K562 (cell line): ENCODE measurements at regions not wholly inside any gene's neighbourhood (a gene's known extent, or its start where the extent isn't known, plus 50 kb on each side); places are given as distances from the start of the nearest gene placed in this dataset.

Source experiments
- ATAC-seq: fragments of 200-7000 bp; cut with Tn5 transposase; 3 replicates; pipeline ENCODE4 v1.9.1; 2020; ENCODE audit warnings: moderate library complexity
- BruUV-seq: library from RNA; stranded (reverse); fragments of 400-500 nt; replicated peaks from 2 replicates; lab custom pipeline; 2021; lab: Mats Ljungman, UMichigan
- CTCF ChIA-PET: fragments of 300-600 bp; formaldehyde crosslinking; extraction: SDS; loops from one replicate; lab custom pipeline; 2021; ENCODE audit warnings: low intra/inter-chr PET ratio; lab: Yijun Ruan, JAX
- POLR2A ChIA-PET: fragments of 300-600, 350-650 bp; sonication (Branson Sonifier 250); formaldehyde crosslinking; extraction: SDS; loops from one replicate; lab custom pipeline; 2021; ENCODE audit warnings: antibody characterized with exemption, inconsistent platforms; lab: Yijun Ruan, JAX
- DNase-seq, 4 experiments: peaks; one replicate each; pipeline versions ENCODE4 v3.0.0 to v3.0.0-alpha.2; 2011 to 2018; ENCODE audit warnings: low spot score in 3 of 4, mixed read lengths in 3 of 4; ENCODE audit errors: extremely low read depth in 1 of 4
- FAIRE-seq: peaks from 2 replicates; lab custom pipeline; 2011; peaks lifted over from hg19 to GRCh38; lab: Jason Lieb, UNC
- H2AFZ ChIP-seq: 2 replicates; pipeline ENCODE4 v1.6.0; 2011; ENCODE audit warnings: low read depth, low read length, control low read depth, inconsistent platforms
- H3K27ac ChIP-seq: fragments of 200-600 bp; 3 replicates; pipeline ENCODE4 v1.8.0; 2011; ENCODE audit warnings: low read depth, mild to moderate bottlenecking, control low read depth, inconsistent platforms, low read length, moderate library complexity, mixed read lengths; ENCODE audit errors: extremely low read depth
- H3K27me3 ChIP-seq, 2 experiments: fragments of 300-600 bp in 1 of 2; 2 replicates in 1 of 2; 3 replicates in 1 of 2; pipeline versions ENCODE4 v1.6.0 to v1.8.0; 2011; ENCODE audit warnings: inconsistent platforms in 2 of 2, low read length in 2 of 2, mild to moderate bottlenecking in 1 of 2, mixed read lengths in 1 of 2, moderate library complexity in 1 of 2; ENCODE audit not compliant: control insufficient read depth in 2 of 2, insufficient read depth in 2 of 2
- H3K36me3 ChIP-seq: fragments of 300-600 bp; 3 replicates; pipeline ENCODE4 v1.8.0; 2011; ENCODE audit warnings: mild to moderate bottlenecking, low read length, inconsistent platforms; ENCODE audit not compliant: control insufficient read depth, insufficient read depth
- H3K4me1 ChIP-seq, 2 experiments: fragments of 200-600 bp in 1 of 2; replicated peaks in 1 of 2; 2 replicates in 1 of 2; 3 replicates in 1 of 2; pipeline versions ENCODE4 v1.5.1 to v1.8.0; 2011; ENCODE audit warnings: inconsistent platforms in 2 of 2, low read length in 2 of 2, mild to moderate bottlenecking in 1 of 2, mixed read lengths in 1 of 2, moderate library complexity in 1 of 2; ENCODE audit not compliant: control insufficient read depth in 2 of 2, insufficient read depth in 2 of 2
- H3K4me2 ChIP-seq: 2 replicates; pipeline ENCODE4 v1.6.1; 2011; ENCODE audit warnings: low read length, control low read depth, inconsistent platforms, mixed read lengths; ENCODE audit not compliant: insufficient read depth
- H3K4me3 ChIP-seq: fragments of 200-600 bp; sonication (generic), shearing (Covaris generic); 2 replicates; pipeline ENCODE4 v1.5.1; 2016; ENCODE audit warnings: control low read depth, inconsistent platforms
- H3K79me2 ChIP-seq: fragments of 200-600 bp; 3 replicates; pipeline ENCODE4 v1.8.0; 2011; ENCODE audit warnings: low read length, inconsistent platforms; ENCODE audit not compliant: control insufficient read depth, insufficient read depth
- H3K9ac ChIP-seq, 2 experiments: 2 replicates each; pipeline versions ENCODE4 v1.6.0 to v1.6.1; 2011; ENCODE audit warnings: low read depth in 2 of 2, low read length in 2 of 2, control low read depth in 1 of 2, inconsistent platforms in 1 of 2, mild to moderate bottlenecking in 1 of 2, mixed read lengths in 1 of 2; ENCODE audit not compliant: insufficient read depth in 1 of 2
- H3K9me1 ChIP-seq: one replicate; pipeline ENCODE4 v1.6.0; 2011; ENCODE audit warnings: inconsistent platforms, mild to moderate bottlenecking, low read length, moderate library complexity; ENCODE audit not compliant: control insufficient read depth, insufficient read depth
- H3K9me3 ChIP-seq: replicated peaks from 2 replicates; pipeline ENCODE4 v1.5.1; 2011; ENCODE audit warnings: low read depth, low read length, inconsistent platforms; ENCODE audit not compliant: control insufficient read depth, insufficient read depth
- H4K20me1 ChIP-seq: replicated peaks from 2 replicates; pipeline ENCODE4 v1.6.1; 2011; ENCODE audit warnings: low read length, inconsistent platforms, mixed read lengths; ENCODE audit not compliant: control insufficient read depth, insufficient read depth
- BHLHE40 ChIP-seq: IDR thresholded peaks from 2 replicates; pipeline ENCODE4 v1.6.1; 2011; ENCODE audit warnings: low read length, improper control_type of control experiment
- CBX5 ChIP-seq: IDR thresholded peaks from 2 replicates; pipeline ENCODE4 v1.6.1; 2014; ENCODE audit warnings: low read depth, borderline replicate concordance
- CREB3L1 ChIP-seq: fragments of 450-650 bp; IDR thresholded peaks from 2 replicates; pipeline ENCODE4 v1.6.1; 2014; ENCODE audit warnings: low read depth, mild to moderate bottlenecking, moderate library complexity, borderline replicate concordance
- CSDE1 ChIP-seq, 2 experiments: fragments of 450-650 bp; IDR thresholded peaks; 2 replicates each; pipeline ENCODE4 v1.6.1; 2016; ENCODE audit warnings: mild to moderate bottlenecking in 1 of 2
- ETV5 ChIP-seq: sonication (generic); formaldehyde crosslinking; IDR thresholded peaks from 2 replicates; pipeline ENCODE4 v1.4.0; 2020; ENCODE audit warnings: low read depth, mild to moderate bottlenecking, missing genetic modification reagents
- GATAD2A ChIP-seq: fragments of 450-650 bp; IDR thresholded peaks from 2 replicates; pipeline ENCODE4 v1.6.1; 2017
- NFRKB ChIP-seq: fragments of 450-650 bp; IDR thresholded peaks from 2 replicates; pipeline ENCODE4 v1.6.1; 2016; ENCODE audit warnings: low read depth
- ZBTB12 ChIP-seq: fragments of 250-450 bp; sonication (Bioruptor Pico); IDR thresholded peaks from 2 replicates; pipeline ENCODE4 v1.4.0; 2020
- ZFP1 ChIP-seq: fragments of 450-650 bp; formaldehyde crosslinking; IDR thresholded peaks from 2 replicates; pipeline ENCODE4 v1.4.0; 2020; ENCODE audit warnings: mild to moderate bottlenecking, mixed read lengths
- ZNF197 ChIP-seq: fragments of 200-800 bp; sonication (Bioruptor generic); IDR thresholded peaks from 2 replicates; pipeline ENCODE4 v1.6.1; 2016; ENCODE audit warnings: low read depth, missing genetic modification characterization, missing compliant biosample characterization
- ZNF280A ChIP-seq: fragments of 450-650 bp; IDR thresholded peaks from 2 replicates; pipeline ENCODE4 v1.6.1; 2018; ENCODE audit warnings: mild to moderate bottlenecking, low read depth; ENCODE audit not compliant: partially characterized antibody
- WGBS: fragments of 100-300 bp; shearing (Covaris generic); methylation state at CpG from one replicate; pipeline ENCODE4 v1.1.6; 2016; ENCODE audit warnings: low coverage, mixed read lengths; ENCODE audit not compliant: insufficient coverage; ENCODE audit errors: missing lambda C conversion rate; 5-methylcytosine and 5-hydroxymethylcytosine counted together
- in situ Hi-C: fragments of 300-500 bp; cut with MboI; formaldehyde crosslinking; loops from 4 replicates; pipeline ENCODE4 v1.15.0; 2018; ENCODE audit warnings: inconsistent platforms, mixed read lengths
- intact Hi-C: fragments of 100-400 bp; cut with micrococcal nuclease; formaldehyde crosslinking; loops from 2 replicates; pipeline ENCODE4 v1.14.2; 2022

- ATAC-seq (no peak), FAIRE-seq (no peak), DNase-seq (no peak)
- in situ Hi-C loops (no loop called here), intact Hi-C loops (no loop called here)
- BruUV-seq: no TSS peak
- Histone ChIP-seq H2AFZ (no peak overlapping the region), H3K9me3 (no peaks in the 10 kb centered on the region), H3K9ac (no peak overlapping the region), H3K4me2 (no peak overlapping the region), H3K4me3 (no peak overlapping the region), H3K9me1 (no peaks in the 10 kb centered on the region), H3K4me1 (no peaks in the 10 kb centered on the region), H3K79me2 (no peaks in the 10 kb centered on the region), H3K27me3 (no peaks in the 10 kb centered on the region), H4K20me1 (no peaks in the 10 kb centered on the region), H3K36me3 (no peaks in the 10 kb centered on the region), H3K27ac (no peak overlapping the region)
- TF ChIP-seq GATAD2A (no peak), ZFP1 (CRISPR knock-in tag) (no peak), CSDE1 (IDR thresholded peaks at IDR 0.05) (no peak), BHLHE40 (no peak), ETV5 (CRISPR knock-in tag) (no peak), NFRKB (no peak), CREB3L1 (no peak), ZNF280A (no peak), ZNF197 (CRISPR knock-in tag) (no peak), CBX5 (no peak), ZBTB12 (CRISPR knock-in tag) (no peak)
- POLR2A ChIA-PET: interaction anchor here (0.7 kb wide), 1 partner anchor 274 kb away, joined by 3 read pairs; no protein-coding TSS in a partner anchor
- 0% methylated on average over 4 of the region's 4 CpGs for WGBS
- CTCF ChIA-PET: no interaction called here
Measured at GRCh38 chr2:104572834-104573233, 281.1 kb upstream of the POU3F3 start.
